Ascending aorta (tissue), 2 donors: ENCODE measurements at regions not wholly inside any gene's neighbourhood (a gene's known extent, or its start where the extent isn't known, plus 50 kb on each side); places are given as distances from the start of the nearest gene placed in this dataset.

Experiments
- DNase-seq, 2 donors: peaks; one replicate each; pipeline ENCODE4 v3.0.0-alpha.2; 2019; ENCODE audit warnings: low spot score in 2 of 2
- H3K27ac ChIP-seq, 2 donors: fragments of 200-600 bp; sonication (generic); one replicate each; pipeline ENCODE4 v1.5.1; 2016 to 2017; ENCODE audit warnings: mild to moderate bottlenecking in 1 of 2
- H3K27me3 ChIP-seq: fragments of 200-600 bp; sonication (generic); one replicate; pipeline ENCODE4 v1.5.1; 2017
- H3K36me3 ChIP-seq, 2 donors: fragments of 200-600 bp; sonication (generic); one replicate each; pipeline ENCODE4 v1.5.1; 2016
- H3K4me1 ChIP-seq, 2 donors: fragments of 200-600 bp; sonication (generic); one replicate each; pipeline ENCODE4 v1.5.1; 2016 to 2017; ENCODE audit warnings: mild to moderate bottlenecking in 1 of 2
- H3K4me3 ChIP-seq, 2 donors: fragments of 200-600 bp; sonication (generic); one replicate each; pipeline ENCODE4 v1.5.1; 2016 to 2017; ENCODE audit warnings: mild to moderate bottlenecking in 1 of 2
- H3K9me3 ChIP-seq, 2 donors: fragments of 200-600 bp; sonication (generic); one replicate each; pipeline ENCODE4 v1.5.1; 2016
- CTCF ChIP-seq, 3 experiments: fragments of 200-600 bp in 2 of 3; fragments of 450-650 bp in 1 of 3; sonication (generic) in 2 of 3; IDR thresholded peaks; one replicate each; pipeline ENCODE4 v1.5.1; 2016 to 2019; ENCODE audit warnings: antibody characterized with exemption in 3 of 3, mild to moderate bottlenecking in 1 of 3, moderate library complexity in 1 of 3
- intact Hi-C: fragments of 100-400 bp; cut with DNase I; formaldehyde crosslinking; loops from one replicate; pipeline ENCODE4 v1.15.1; 2023

GRCh38 chr4:116385583-116385982 is 699.8 kb downstream of the TRAM1L1 start:
- H3K9me3 ChIP-seq, result no peaks in the 10 kb centered on the region
- no peaks in the 10 kb centered on the region for H3K27me3 ChIP-seq
- H3K36me3 ChIP-seq, result no peaks in the 10 kb centered on the region
- no peaks in the 10 kb centered on the region for H3K4me1 ChIP-seq
- no peak for TF ChIP-seq CTCF (IDR thresholded peaks at IDR 0.05)
- intact Hi-C loops, result no loop called here
- H3K27ac ChIP-seq, result no peak overlapping the region
- DNase-seq, result no peak
- no peak overlapping the region for H3K4me3 ChIP-seq

GRCh38 chr4:116374815-116375214 is 710.6 kb downstream of the TRAM1L1 start:
- no peaks in the 10 kb centered on the region for H3K4me1 ChIP-seq
- intact Hi-C loops, result no loop called here
- no peak for DNase-seq
- H3K36me3 ChIP-seq, result no peaks in the 10 kb centered on the region
- no peak for TF ChIP-seq CTCF (IDR thresholded peaks at IDR 0.05)
- H3K4me3 ChIP-seq, result no peak overlapping the region
- no peak overlapping the region for H3K27ac ChIP-seq
- no peaks in the 10 kb centered on the region for H3K9me3 ChIP-seq
- no peaks in the 10 kb centered on the region for H3K27me3 ChIP-seq

- TF ChIP-seq CTCF (IDR thresholded peaks at IDR 0.05), result no peak
- DNase-seq, result no peak
- intact Hi-C loops, result no loop called here
- no peak overlapping the region for H3K4me3 ChIP-seq
- no peak overlapping the region for H3K27ac ChIP-seq
- H3K4me1 ChIP-seq, result no peaks in the 10 kb centered on the region
- H3K9me3 ChIP-seq, result no peaks in the 10 kb centered on the region
- no peaks in the 10 kb centered on the region for H3K27me3 ChIP-seq
- no peaks in the 10 kb centered on the region for H3K36me3 ChIP-seq
Measured at GRCh38 chr4:116362583-116362982, 722.8 kb downstream of the TRAM1L1 start.

GRCh38 chr4:116361790-116362189 is 723.6 kb downstream of the TRAM1L1 start:
- Histone ChIP-seq H3K27me3 (no peaks in the 10 kb centered on the region), H3K36me3 (no peaks in the 10 kb centered on the region), H3K27ac (no peak overlapping the region), H3K4me1 (no peaks in the 10 kb centered on the region), H3K4me3 (no peak overlapping the region), H3K9me3 (no peaks in the 10 kb centered on the region)
- intact Hi-C loops, result no loop called here
- no peak for DNase-seq
- no peak for TF ChIP-seq CTCF (IDR thresholded peaks at IDR 0.05)

- no peak for DNase-seq
Measured at GRCh38 chr4:116358633-116359222, 726.6 kb downstream of the TRAM1L1 start.

More at GRCh38 chr4:116358633-116359222, 726.6 kb downstream of the TRAM1L1 start:
- H3K4me3 ChIP-seq, result no peak overlapping the region
- no peaks in the 10 kb centered on the region for H3K36me3 ChIP-seq
- H3K4me1 ChIP-seq, result no peaks in the 10 kb centered on the region
- peak in 1 of 3 experiments; percentile 29 for TF ChIP-seq CTCF (IDR thresholded peaks at IDR 0.05)
- no peak overlapping the region for H3K27ac ChIP-seq
- intact Hi-C loops, result no loop called here
- H3K27me3 ChIP-seq, result no peaks in the 10 kb centered on the region
- H3K9me3 ChIP-seq, result no peaks in the 10 kb centered on the region
